ENCODE measurements at regions not wholly inside any gene's neighbourhood (a gene's known extent, or its start where the extent isn't known, plus 50 kb on each side); places are given as distances from the start of the nearest gene placed in this dataset.
"Not testable (repeated sequence)": the region's sequence is repeated elsewhere in the genome, so short reads cannot be mapped to it uniquely, and the experiment has no call there.

- DNase-seq: no peak
Measured at GRCh38 chr2:225773148-225773547, 373.6 kb downstream of the NYAP2 start.

GRCh38 chr2:225771701-225772100, 372.2 kb downstream of the NYAP2 start:
- no peak for DNase-seq

GRCh38 chr2:225768741-225769140, 369.2 kb downstream of the NYAP2 start:
- no peak for DNase-seq

GRCh38 chr2:225766431-225766830, 366.9 kb downstream of the NYAP2 start:
- no peak for DNase-seq

GRCh38 chr2:225765820-225766219, 366.3 kb downstream of the NYAP2 start:
- DNase-seq: no peak

- no peak for DNase-seq
Measured at GRCh38 chr2:225764346-225764745, 364.8 kb downstream of the NYAP2 start.

- DNase-seq: no peak
Measured at GRCh38 chr2:225763711-225764110, 364.2 kb downstream of the NYAP2 start.

GRCh38 chr2:225761396-225761795, 361.9 kb downstream of the NYAP2 start:
- no peak for DNase-seq

- no peak for DNase-seq
Measured at GRCh38 chr2:225757248-225757647, 357.7 kb downstream of the NYAP2 start.

- DNase-seq: no peak
Measured at GRCh38 chr2:225756198-225756597, 356.7 kb downstream of the NYAP2 start.

- no peak for DNase-seq
Measured at GRCh38 chr2:225748609-225749008, 349.1 kb downstream of the NYAP2 start.

GRCh38 chr2:225743996-225744395, 344.5 kb downstream of the NYAP2 start:
- DNase-seq: not testable (repeated sequence)

GRCh38 chr2:225742487-225742886, 343.0 kb downstream of the NYAP2 start:
- no peak for DNase-seq

GRCh38 chr2:225740086-225740485, 340.6 kb downstream of the NYAP2 start:
- no peak for DNase-seq

GRCh38 chr2:225739328-225739727, 339.8 kb downstream of the NYAP2 start:
- no peak for DNase-seq

- DNase-seq: no peak
Measured at GRCh38 chr2:225738735-225739134, 339.2 kb downstream of the NYAP2 start.

- DNase-seq: no peak
Measured at GRCh38 chr2:225737556-225737955, 338.0 kb downstream of the NYAP2 start.

- no peak for DNase-seq
Measured at GRCh38 chr2:225735844-225736243, 336.3 kb downstream of the NYAP2 start.

- DNase-seq: no peak
Measured at GRCh38 chr2:225725726-225726125, 326.2 kb downstream of the NYAP2 start.

Measured in DMS79 (cell line).